ENCODE measurements at regions not wholly inside any gene's neighbourhood (a gene's known extent, or its start where the extent isn't known, plus 50 kb on each side); places are given as distances from the start of the nearest gene placed in this dataset.
A peak's percentile ranks its signal among the peaks of the same experiment; 100 is the strongest.

- ChIA-PET CTCF (ENCODE audit: unreplicated experiment) (no interaction called here), POLR2A (no interaction called here)
- no peak for DNase-seq (ENCODE audit: low spot score)
- H4K20me1 ChIP-seq (ENCODE audit: insufficient read depth, low read length) = no peaks in the 10 kb centered on the region
- no peak overlapping the region for H3K27ac ChIP-seq (ENCODE audit: low read depth, low read length, poor library complexity, severe bottlenecking)
- no peaks in the 10 kb centered on the region for H3K9me2 ChIP-seq (ENCODE audit: insufficient read depth, low read length)
- no peaks in the 10 kb centered on the region for H3K36me3 ChIP-seq (ENCODE audit: insufficient read depth, low read length)
- no peaks in the 10 kb centered on the region for H3K79me2 ChIP-seq (ENCODE audit: insufficient read depth, low read depth, low read length)
- no peak overlapping the region for H3K4me2 ChIP-seq (ENCODE audit: low read length)
- no peaks in the 10 kb centered on the region for H3K4me1 ChIP-seq (ENCODE audit: insufficient read depth, low read length, poor library complexity, severe bottlenecking)
- peak overlapping the region; percentile 22; the same call in 1 of the 2 replicates for H2AFZ ChIP-seq (ENCODE audit: low read length)
- no peak for TF ChIP-seq CTCF (conservative IDR thresholded peaks at IDR 0.05; ENCODE audit: low read length)
- TF ChIP-seq EZH2phosphoT487 (IDR thresholded peaks at IDR 0.05; ENCODE audit: borderline replicate concordance, low read depth, low read length) = no peak
- intact Hi-C loops (cut with micrococcal nuclease; ENCODE audit: unreplicated experiment) = no loop called here
- H3K4me3 ChIP-seq (ENCODE audit: low read depth, low read length, poor library complexity, severe bottlenecking) = no peak overlapping the region
- BruUV-seq (replicated peaks) = no TSS peak
- no peaks in the 10 kb centered on the region for H3K9me3 ChIP-seq (ENCODE audit: low read length)
These were observed 326.0 kb upstream of the C16orf82 start for GRCh38 chr16:26740771-26741170.

GRCh38 chr16:26742040-26742439 is 324.7 kb upstream of the C16orf82 start:
- Histone ChIP-seq H3K79me2 (ENCODE audit: insufficient read depth, low read depth, low read length) (no peaks in the 10 kb centered on the region), H3K4me3 (ENCODE audit: low read depth, low read length, poor library complexity, severe bottlenecking) (no peak overlapping the region), H3K4me1 (ENCODE audit: insufficient read depth, low read length, poor library complexity, severe bottlenecking) (no peaks in the 10 kb centered on the region), H3K27ac (ENCODE audit: low read depth, low read length, poor library complexity, severe bottlenecking) (no peak overlapping the region), H2AFZ (ENCODE audit: low read length) (no peak overlapping the region), H3K4me2 (ENCODE audit: low read length) (no peak overlapping the region), H3K9me3 (ENCODE audit: low read length) (no peaks in the 10 kb centered on the region), H3K9me2 (ENCODE audit: insufficient read depth, low read length) (no peaks in the 10 kb centered on the region), H3K36me3 (ENCODE audit: insufficient read depth, low read length) (no peaks in the 10 kb centered on the region), H4K20me1 (ENCODE audit: insufficient read depth, low read length) (no peaks in the 10 kb centered on the region)
- ChIA-PET POLR2A (no interaction called here), CTCF (ENCODE audit: unreplicated experiment) (interaction anchor here (0.6 kb wide), 1 partner anchor 89 kb away, joined by 3 read pairs; no protein-coding TSS in a partner anchor)
- TF ChIP-seq CTCF (conservative IDR thresholded peaks at IDR 0.05; ENCODE audit: low read length) = no peak
- TF ChIP-seq EZH2phosphoT487 (IDR thresholded peaks at IDR 0.05; ENCODE audit: borderline replicate concordance, low read depth, low read length) = no peak
- no peak for DNase-seq (ENCODE audit: low spot score)
- no TSS peak for BruUV-seq (replicated peaks)
- intact Hi-C loops (cut with micrococcal nuclease; ENCODE audit: unreplicated experiment) = no loop called here

GRCh38 chr16:26744430-26744829 is 322.3 kb upstream of the C16orf82 start:
- Histone ChIP-seq H3K9me3 (ENCODE audit: low read length) (no peaks in the 10 kb centered on the region), H3K9me2 (ENCODE audit: insufficient read depth, low read length) (no peaks in the 10 kb centered on the region), H3K4me3 (ENCODE audit: low read depth, low read length, poor library complexity, severe bottlenecking) (no peak overlapping the region), H2AFZ (ENCODE audit: low read length) (no peak overlapping the region), H3K4me1 (ENCODE audit: insufficient read depth, low read length, poor library complexity, severe bottlenecking) (no peaks in the 10 kb centered on the region), H3K4me2 (ENCODE audit: low read length) (no peak overlapping the region), H3K36me3 (ENCODE audit: insufficient read depth, low read length) (no peaks in the 10 kb centered on the region), H4K20me1 (ENCODE audit: insufficient read depth, low read length) (no peaks in the 10 kb centered on the region), H3K79me2 (ENCODE audit: insufficient read depth, low read depth, low read length) (no peaks in the 10 kb centered on the region), H3K27ac (ENCODE audit: low read depth, low read length, poor library complexity, severe bottlenecking) (no peak overlapping the region)
- intact Hi-C loops (cut with micrococcal nuclease; ENCODE audit: unreplicated experiment) = no loop called here
- DNase-seq (ENCODE audit: low spot score) = no peak
- ChIA-PET POLR2A (no interaction called here), CTCF (ENCODE audit: unreplicated experiment) (no interaction called here)
- TF ChIP-seq EZH2phosphoT487 (IDR thresholded peaks at IDR 0.05; ENCODE audit: borderline replicate concordance, low read depth, low read length) (no peak), CTCF (conservative IDR thresholded peaks at IDR 0.05; ENCODE audit: low read length) (no peak)
- BruUV-seq (replicated peaks) = no TSS peak
